HT-29 (cell line): ENCODE measurements at regions not wholly inside any gene's neighbourhood (a gene's known extent, or its start where the extent isn't known, plus 50 kb on each side); places are given as distances from the start of the nearest gene placed in this dataset.
A peak's percentile ranks its signal among the peaks of the same experiment; 100 is the strongest.

Source experiments
- DNase-seq: peaks from one replicate; pipeline ENCODE4 v3.0.0-alpha.2; 2015; ENCODE audit warnings: low spot score

- DNase-seq: no peak
Observed at GRCh38 chr1:239593527-239593926, 207.2 kb downstream of the CHRM3 start.

GRCh38 chr1:239600588-239600987 lies 214.2 kb downstream of the CHRM3 start:
- DNase-seq: no peak

- no peak for DNase-seq
Observed at GRCh38 chr1:239601108-239601507, 214.7 kb downstream of the CHRM3 start.

GRCh38 chr1:239603530-239603929 lies 217.2 kb downstream of the CHRM3 start:
- peak; percentile 39 for DNase-seq

- DNase-seq: no peak
Observed at GRCh38 chr1:239606850-239607400, 220.6 kb downstream of the CHRM3 start.

- DNase-seq: no peak
Observed at GRCh38 chr1:239608469-239608868, 222.1 kb downstream of the CHRM3 start.

- no peak for DNase-seq
Observed at GRCh38 chr1:239612379-239612778, 226.0 kb downstream of the CHRM3 start.

GRCh38 chr1:239616673-239617072 lies 230.3 kb downstream of the CHRM3 start:
- DNase-seq: no peak

- DNase-seq: no peak
Observed at GRCh38 chr1:239617259-239617658, 230.9 kb downstream of the CHRM3 start.

- DNase-seq: no peak
Observed at GRCh38 chr1:239617731-239618130, 231.4 kb downstream of the CHRM3 start.

- DNase-seq: no peak
Observed at GRCh38 chr1:239619190-239619589, 232.8 kb downstream of the CHRM3 start.

- no peak for DNase-seq
Observed at GRCh38 chr1:239630767-239631166, 244.4 kb downstream of the CHRM3 start.

- no peak for DNase-seq
Observed at GRCh38 chr1:239633432-239633831, 247.1 kb downstream of the CHRM3 start.

- DNase-seq: no peak
Observed at GRCh38 chr1:239635276-239635675, 248.9 kb downstream of the CHRM3 start.

- no peak for DNase-seq
Observed at GRCh38 chr1:239636347-239636746, 250.0 kb downstream of the CHRM3 start.

- no peak for DNase-seq
Observed at GRCh38 chr1:239644604-239645003, 258.2 kb downstream of the CHRM3 start.

- no peak for DNase-seq
Observed at GRCh38 chr1:239647045-239647444, 260.7 kb downstream of the CHRM3 start.

- no peak for DNase-seq
Observed at GRCh38 chr1:239647964-239648632, 261.7 kb downstream of the CHRM3 start.

GRCh38 chr1:239655023-239655422 lies 268.7 kb downstream of the CHRM3 start:
- no peak for DNase-seq

- no peak for DNase-seq
Observed at GRCh38 chr1:239657291-239657690, 270.9 kb downstream of the CHRM3 start.

- no peak for DNase-seq
Observed at GRCh38 chr1:239662950-239663349, 276.6 kb downstream of the CHRM3 start.

- DNase-seq: no peak
Observed at GRCh38 chr1:239672256-239672655, 285.9 kb downstream of the CHRM3 start.

- DNase-seq: no peak
Observed at GRCh38 chr1:239675735-239676134, 289.4 kb downstream of the CHRM3 start.
